ENCODE measurements at regions not wholly inside any gene's neighbourhood (a gene's known extent, or its start where the extent isn't known, plus 50 kb on each side); places are given as distances from the start of the nearest gene placed in this dataset.

- no peaks in the 10 kb centered on the region for H3K79me2 ChIP-seq (ENCODE audit: low read depth)
- H3K9me3 ChIP-seq (ENCODE audit: insufficient read depth, low read depth), result no peaks in the 10 kb centered on the region
- ChIA-PET POLR2A (ENCODE audit: unreplicated experiment) (no interaction called here), CTCF (no interaction called here)
- H3K27me3 ChIP-seq (ENCODE audit: insufficient read depth, low read depth), result no peaks in the 10 kb centered on the region
- intact Hi-C loops (cut with micrococcal nuclease; ENCODE audit: unreplicated experiment), result no loop called here
- no peaks in the 10 kb centered on the region for H3F3A ChIP-seq (ENCODE audit: insufficient read depth, low read depth)
- no peaks in the 10 kb centered on the region for H3K36me3 ChIP-seq (ENCODE audit: low read depth)
- H3K9me2 ChIP-seq (ENCODE audit: insufficient read depth), result no peaks in the 10 kb centered on the region
- TF ChIP-seq CTCF (conservative IDR thresholded peaks at IDR 0.05) (no peak), EZH2 (IDR thresholded peaks at IDR 0.05; ENCODE audit: low read depth) (no peak)
- no peaks in the 10 kb centered on the region for H4K20me1 ChIP-seq (ENCODE audit: insufficient read depth)
- no peaks in the 10 kb centered on the region for H3K4me1 ChIP-seq (replicated peaks; ENCODE audit: insufficient read depth)
- H3K4me3 ChIP-seq, result no peak overlapping the region
- BruUV-seq (replicated peaks), result no TSS peak
- no peak overlapping the region for H3K4me2 ChIP-seq
- DNase-seq, result no peak
- H2AFZ ChIP-seq, result no peak overlapping the region
- no peak overlapping the region for H3K27ac ChIP-seq
These were observed 1057.0 kb upstream of the SLIT2 start for GRCh38 chr4:19194672-19195071.

- no peak overlapping the region for H3K4me2 ChIP-seq
- H3F3A ChIP-seq (ENCODE audit: insufficient read depth, low read depth), result no peaks in the 10 kb centered on the region
- no peak for DNase-seq
- no peak overlapping the region for H3K27ac ChIP-seq
- H3K4me3 ChIP-seq, result no peak overlapping the region
- ChIA-PET POLR2A (ENCODE audit: unreplicated experiment) (no interaction called here), CTCF (no interaction called here)
- H2AFZ ChIP-seq, result no peak overlapping the region
- no peaks in the 10 kb centered on the region for H3K9me2 ChIP-seq (ENCODE audit: insufficient read depth)
- H4K20me1 ChIP-seq (ENCODE audit: insufficient read depth), result no peaks in the 10 kb centered on the region
- intact Hi-C loops (cut with micrococcal nuclease; ENCODE audit: unreplicated experiment), result no loop called here
- no peaks in the 10 kb centered on the region for H3K36me3 ChIP-seq (ENCODE audit: low read depth)
- TF ChIP-seq EZH2 (IDR thresholded peaks at IDR 0.05; ENCODE audit: low read depth) (no peak), CTCF (conservative IDR thresholded peaks at IDR 0.05) (no peak)
- no peaks in the 10 kb centered on the region for H3K9me3 ChIP-seq (ENCODE audit: insufficient read depth, low read depth)
- no TSS peak for BruUV-seq (replicated peaks)
- no peaks in the 10 kb centered on the region for H3K79me2 ChIP-seq (ENCODE audit: low read depth)
- no peaks in the 10 kb centered on the region for H3K4me1 ChIP-seq (replicated peaks; ENCODE audit: insufficient read depth)
- no peaks in the 10 kb centered on the region for H3K27me3 ChIP-seq (ENCODE audit: insufficient read depth, low read depth)
These were observed 1058.3 kb upstream of the SLIT2 start for GRCh38 chr4:19193274-19193981.

- no peaks in the 10 kb centered on the region for H3K4me1 ChIP-seq (replicated peaks; ENCODE audit: insufficient read depth)
- no peak overlapping the region for H2AFZ ChIP-seq
- no peaks in the 10 kb centered on the region for H3K9me2 ChIP-seq (ENCODE audit: insufficient read depth)
- no TSS peak for BruUV-seq (replicated peaks)
- no peaks in the 10 kb centered on the region for H4K20me1 ChIP-seq (ENCODE audit: insufficient read depth)
- no peaks in the 10 kb centered on the region for H3K9me3 ChIP-seq (ENCODE audit: insufficient read depth, low read depth)
- no peaks in the 10 kb centered on the region for H3K27me3 ChIP-seq (ENCODE audit: insufficient read depth, low read depth)
- TF ChIP-seq EZH2 (IDR thresholded peaks at IDR 0.05; ENCODE audit: low read depth) (no peak), CTCF (conservative IDR thresholded peaks at IDR 0.05) (no peak)
- H3K79me2 ChIP-seq (ENCODE audit: low read depth), result no peaks in the 10 kb centered on the region
- POLR2A ChIA-PET (ENCODE audit: unreplicated experiment), result no interaction called here
- CTCF ChIA-PET, result no interaction called here
- H3F3A ChIP-seq (ENCODE audit: insufficient read depth, low read depth), result no peaks in the 10 kb centered on the region
- H3K4me3 ChIP-seq, result no peak overlapping the region
- H3K4me2 ChIP-seq, result no peak overlapping the region
- H3K36me3 ChIP-seq (ENCODE audit: low read depth), result no peaks in the 10 kb centered on the region
- H3K27ac ChIP-seq, result no peak overlapping the region
- intact Hi-C loops (cut with micrococcal nuclease; ENCODE audit: unreplicated experiment), result no loop called here
- DNase-seq, result no peak
These were observed 1059.6 kb upstream of the SLIT2 start for GRCh38 chr4:19191979-19192650.

Measured in PC-9 (cell line).